ENCODE measurements at regions not wholly inside any gene's neighbourhood (a gene's known extent, or its start where the extent isn't known, plus 50 kb on each side); places are given as distances from the start of the nearest gene placed in this dataset.

DNA sequence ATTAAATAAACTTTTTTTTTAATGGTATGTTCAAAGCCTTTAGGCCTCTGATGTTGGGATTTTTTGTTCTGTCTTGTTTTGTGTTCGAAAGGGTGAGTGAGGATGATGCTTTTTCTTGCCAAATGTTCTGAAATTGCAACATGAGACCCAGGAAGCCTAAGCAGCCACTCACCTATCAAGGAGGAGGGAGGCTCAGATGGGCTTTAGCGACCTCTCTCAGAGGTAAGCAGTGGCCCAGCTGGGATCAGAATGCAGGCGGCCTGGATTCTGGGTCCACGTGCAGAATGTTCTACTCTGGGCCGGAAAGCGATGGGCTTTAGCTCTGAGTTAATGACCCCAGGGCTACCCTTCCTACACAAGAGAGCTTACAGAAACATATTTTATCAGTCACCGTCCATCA is 386.6 kb downstream of the SOX9 start:
- no peak for TF ChIP-seq FOXP2 (optimal IDR thresholded peaks at IDR 0.05; ENCODE audit: control extremely low read depth, extremely low read length, insufficient read depth)
- no peak for TF ChIP-seq POLR2AphosphoS5 (IDR thresholded peaks at IDR 0.05; ENCODE audit: borderline replicate concordance, low read depth, low read length)
- DNase-seq (ENCODE audit: low read depth, low spot score) = no peak
- H3K9me3 ChIP-seq (ENCODE audit: low read depth, low read length) = no peaks in the 10 kb centered on the region
- no peak overlapping the region for H3K27ac ChIP-seq
- no peak overlapping the region for H3K4me3 ChIP-seq
- H3K36me3 ChIP-seq (ENCODE audit: insufficient read depth, low read length) = no peaks in the 10 kb centered on the region
- no peak overlapping the region for H3K9ac ChIP-seq (ENCODE audit: insufficient read length)

DNA sequence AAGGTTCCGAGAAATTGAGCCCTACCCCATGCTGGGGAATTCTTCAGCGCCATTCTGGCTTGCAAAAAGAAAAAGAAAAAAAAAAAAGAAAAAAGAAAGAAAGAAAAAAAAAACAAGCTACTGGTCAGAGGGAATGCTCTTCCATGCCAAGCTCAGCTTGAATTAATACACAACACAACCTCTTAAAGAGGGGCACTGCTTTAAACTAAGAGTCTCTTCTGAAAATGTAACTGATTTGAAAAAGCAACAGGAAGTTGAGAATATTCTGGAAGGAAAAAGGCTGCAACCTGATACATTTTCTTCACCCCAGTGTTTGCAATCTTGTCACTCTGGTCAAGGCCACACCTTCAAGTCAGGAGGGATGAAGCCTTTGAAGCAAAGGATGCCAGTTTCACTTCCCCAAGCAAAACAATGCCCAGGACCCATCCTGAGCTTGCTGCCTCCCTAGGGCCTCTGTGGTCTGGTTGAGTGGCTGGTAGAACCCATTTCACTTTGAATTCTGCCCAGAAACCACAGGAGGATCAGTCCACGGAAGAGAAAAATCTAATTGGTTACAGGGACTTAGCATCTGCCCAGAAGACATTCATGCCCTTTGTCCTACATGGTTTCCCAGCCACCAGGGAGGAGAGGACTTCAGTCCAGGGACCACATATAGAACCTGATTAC is 389.7 kb downstream of the SOX9 start:
- DNase-seq (ENCODE audit: low read depth, low spot score) = no peak
- TF ChIP-seq FOXP2 (optimal IDR thresholded peaks at IDR 0.05; ENCODE audit: control extremely low read depth, extremely low read length, insufficient read depth) (no peak), POLR2AphosphoS5 (IDR thresholded peaks at IDR 0.05; ENCODE audit: borderline replicate concordance, low read depth, low read length) (no peak), EZH2 (IDR thresholded peaks at IDR 0.05) (no peak)
- no peaks in the 10 kb centered on the region for H3K9me3 ChIP-seq (ENCODE audit: low read depth, low read length)
- no peak overlapping the region for H3K4me3 ChIP-seq
- no peak overlapping the region for H3K9ac ChIP-seq (ENCODE audit: insufficient read length)
- no peaks in the 10 kb centered on the region for H3K36me3 ChIP-seq (ENCODE audit: insufficient read depth, low read length)
- H3K27ac ChIP-seq = no peak overlapping the region

- no peak overlapping the region for H3K9ac ChIP-seq (ENCODE audit: insufficient read length)
- no peaks in the 10 kb centered on the region for H3K9me3 ChIP-seq (ENCODE audit: low read depth, low read length)
- TF ChIP-seq FOXP2 (optimal IDR thresholded peaks at IDR 0.05; ENCODE audit: control extremely low read depth, extremely low read length, insufficient read depth) (no peak), EZH2 (IDR thresholded peaks at IDR 0.05) (no peak), POLR2AphosphoS5 (IDR thresholded peaks at IDR 0.05; ENCODE audit: borderline replicate concordance, low read depth, low read length) (no peak)
- H3K36me3 ChIP-seq (ENCODE audit: insufficient read depth, low read length) = no peaks in the 10 kb centered on the region
- H3K27ac ChIP-seq = no peak overlapping the region
- no peak overlapping the region for H3K4me3 ChIP-seq
- no peak for DNase-seq (ENCODE audit: low read depth, low spot score)
Observed at GRCh38 chr17:72511242-72511641, 390.4 kb downstream of the SOX9 start.

DNA sequence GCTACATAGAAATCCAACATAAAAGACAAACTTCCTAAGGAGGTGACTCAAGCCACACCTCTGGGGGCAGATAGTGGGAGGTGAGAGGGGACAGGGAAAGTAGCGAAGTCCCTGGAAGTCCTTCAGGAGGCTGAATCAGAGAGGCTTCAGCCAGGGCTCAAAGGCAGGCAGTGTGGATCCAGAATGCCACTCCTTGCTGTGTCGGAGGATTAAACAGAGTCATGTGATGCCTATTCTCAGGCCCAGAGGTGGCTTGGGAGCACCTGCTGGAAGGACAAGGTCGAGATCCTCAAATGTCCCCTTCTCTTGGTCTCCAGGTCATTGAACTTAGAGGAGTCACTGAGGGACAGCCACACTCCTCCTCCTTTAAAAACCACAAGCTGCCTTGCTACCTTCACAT is 391.1 kb downstream of the SOX9 start:
- Histone ChIP-seq H3K9ac (ENCODE audit: insufficient read length) (no peak overlapping the region), H3K27ac (no peak overlapping the region), H3K36me3 (ENCODE audit: insufficient read depth, low read length) (no peaks in the 10 kb centered on the region), H3K9me3 (ENCODE audit: low read depth, low read length) (no peaks in the 10 kb centered on the region), H3K4me3 (no peak overlapping the region)
- no peak for DNase-seq (ENCODE audit: low read depth, low spot score)
- no peak for TF ChIP-seq EZH2 (IDR thresholded peaks at IDR 0.05)
- no peak for TF ChIP-seq POLR2AphosphoS5 (IDR thresholded peaks at IDR 0.05; ENCODE audit: borderline replicate concordance, low read depth, low read length)
- no peak for TF ChIP-seq FOXP2 (optimal IDR thresholded peaks at IDR 0.05; ENCODE audit: control extremely low read depth, extremely low read length, insufficient read depth)

DNA sequence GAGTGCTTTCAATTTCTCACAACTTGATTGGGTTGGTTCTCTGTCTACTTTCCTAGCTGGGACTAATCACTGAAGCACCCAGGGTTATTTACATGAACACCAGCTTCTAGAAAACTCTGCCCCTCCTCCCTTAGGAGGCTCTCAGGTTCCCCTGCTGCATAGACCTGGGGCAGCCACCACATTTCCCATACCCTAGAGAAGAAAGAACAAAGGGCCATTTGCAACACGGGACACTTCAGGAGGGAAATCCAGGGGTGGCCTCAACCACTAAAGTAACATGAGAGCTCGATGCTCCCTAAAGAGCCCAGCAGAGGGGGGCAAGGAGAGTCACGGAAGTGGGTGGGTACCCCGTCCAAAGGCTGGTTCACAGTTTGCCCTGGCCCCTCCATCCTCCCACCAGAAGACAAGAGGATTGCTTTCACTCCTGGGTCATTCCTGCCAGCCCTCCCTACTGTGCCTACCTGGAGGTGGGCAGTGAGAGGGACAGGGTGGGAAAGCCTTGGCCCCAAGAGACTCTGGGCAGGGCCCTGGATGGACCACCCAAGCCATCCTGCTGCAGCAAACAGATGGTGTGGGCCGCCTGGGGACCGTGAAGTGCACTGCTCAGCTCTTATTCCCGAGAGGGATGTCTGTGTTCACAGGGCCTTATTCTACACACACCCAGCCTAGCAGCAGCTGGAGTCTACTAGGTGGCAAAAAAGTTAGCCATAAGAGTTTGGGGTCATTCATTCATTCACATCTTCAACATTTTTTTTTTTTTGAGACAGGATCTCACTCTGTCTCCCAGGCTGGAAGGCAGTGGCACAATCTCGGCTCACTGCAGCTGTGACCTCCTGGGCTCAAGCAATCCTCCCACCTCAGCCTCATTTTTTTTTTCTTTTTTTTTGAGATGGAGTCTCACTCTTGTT is 392.1 kb downstream of the SOX9 start:
- no peak for DNase-seq (ENCODE audit: low read depth, low spot score)
- Histone ChIP-seq H3K9ac (ENCODE audit: insufficient read length) (no peak overlapping the region), H3K9me3 (ENCODE audit: low read depth, low read length) (no peaks in the 10 kb centered on the region), H3K4me3 (no peak overlapping the region), H3K27ac (no peak overlapping the region), H3K36me3 (ENCODE audit: insufficient read depth, low read length) (no peaks in the 10 kb centered on the region)
- TF ChIP-seq EZH2 (IDR thresholded peaks at IDR 0.05) = no peak
- TF ChIP-seq POLR2AphosphoS5 (IDR thresholded peaks at IDR 0.05; ENCODE audit: borderline replicate concordance, low read depth, low read length) = no peak
- TF ChIP-seq FOXP2 (optimal IDR thresholded peaks at IDR 0.05; ENCODE audit: control extremely low read depth, extremely low read length, insufficient read depth) = no peak

- no peak overlapping the region for H3K27ac ChIP-seq
Observed at GRCh38 chr17:72514321-72514861, 393.6 kb downstream of the SOX9 start.

GRCh38 chr17:72514891-72515290 is 394.1 kb downstream of the SOX9 start:
- no peak for DNase-seq (ENCODE audit: low read depth, low spot score)
- Histone ChIP-seq H3K9me3 (ENCODE audit: low read depth, low read length) (no peaks in the 10 kb centered on the region), H3K4me3 (no peak overlapping the region), H3K36me3 (ENCODE audit: insufficient read depth, low read length) (no peaks in the 10 kb centered on the region), H3K9ac (ENCODE audit: insufficient read length) (no peak overlapping the region), H3K27ac (no peak overlapping the region)
- TF ChIP-seq FOXP2 (optimal IDR thresholded peaks at IDR 0.05; ENCODE audit: control extremely low read depth, extremely low read length, insufficient read depth) (no peak), POLR2AphosphoS5 (IDR thresholded peaks at IDR 0.05; ENCODE audit: borderline replicate concordance, low read depth, low read length) (no peak), EZH2 (IDR thresholded peaks at IDR 0.05) (no peak)

More at GRCh38 chr17:72514321-72514861, 393.6 kb downstream of the SOX9 start:
- Histone ChIP-seq H3K36me3 (ENCODE audit: insufficient read depth, low read length) (no peaks in the 10 kb centered on the region), H3K4me3 (no peak overlapping the region), H3K9ac (ENCODE audit: insufficient read length) (no peak overlapping the region), H3K9me3 (ENCODE audit: low read depth, low read length) (no peaks in the 10 kb centered on the region)
- no peak for DNase-seq (ENCODE audit: low read depth, low spot score)
- TF ChIP-seq FOXP2 (optimal IDR thresholded peaks at IDR 0.05; ENCODE audit: control extremely low read depth, extremely low read length, insufficient read depth) (no peak), EZH2 (IDR thresholded peaks at IDR 0.05) (no peak)

DNA sequence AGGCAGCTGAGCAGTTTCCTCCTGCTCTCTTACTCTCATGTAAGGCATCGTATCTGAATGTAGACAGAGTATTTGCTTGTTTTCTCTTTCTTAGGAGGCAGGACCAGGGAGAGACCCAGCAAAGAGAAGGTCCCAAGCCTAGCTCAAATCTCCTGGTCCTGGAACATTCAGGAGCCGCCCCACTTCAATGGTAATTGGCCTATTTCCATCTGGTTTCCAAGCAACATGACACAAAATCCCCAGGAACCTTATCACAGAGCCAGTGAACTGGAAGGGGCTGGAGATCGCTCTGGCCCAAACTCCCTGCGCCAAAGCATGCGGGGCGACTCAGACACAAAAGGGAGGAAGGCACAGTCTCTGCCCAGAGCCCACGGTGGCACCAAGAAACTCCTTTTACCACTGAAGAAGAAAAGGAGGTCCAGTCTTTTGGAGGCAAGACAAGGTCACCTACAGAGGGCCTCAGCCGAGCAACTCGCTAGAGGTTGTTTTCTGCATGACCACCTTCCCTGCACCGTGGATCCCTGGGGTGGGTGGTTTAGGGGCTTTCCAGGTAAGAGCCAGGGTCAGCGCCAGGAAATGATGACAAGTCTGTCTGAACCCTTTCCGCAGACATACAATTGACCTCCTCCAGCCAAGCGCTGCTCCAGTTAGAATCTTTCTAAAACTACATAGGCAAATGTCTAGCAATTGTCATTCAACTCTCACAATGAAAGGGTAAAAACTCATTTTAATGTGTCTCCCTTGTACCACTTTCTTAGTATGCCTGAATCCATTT is 394.7 kb downstream of the SOX9 start:
- H3K9ac ChIP-seq (ENCODE audit: insufficient read length) = no peak overlapping the region
- no peak overlapping the region for H3K4me3 ChIP-seq
- DNase-seq (ENCODE audit: low read depth, low spot score) = no peak
- TF ChIP-seq EZH2 (IDR thresholded peaks at IDR 0.05) (no peak), FOXP2 (optimal IDR thresholded peaks at IDR 0.05; ENCODE audit: control extremely low read depth, extremely low read length, insufficient read depth) (no peak), POLR2AphosphoS5 (IDR thresholded peaks at IDR 0.05; ENCODE audit: borderline replicate concordance, low read depth, low read length) (no peak)
- H3K9me3 ChIP-seq (ENCODE audit: low read depth, low read length) = no peaks in the 10 kb centered on the region
- H3K27ac ChIP-seq = no peak overlapping the region
- H3K36me3 ChIP-seq (ENCODE audit: insufficient read depth, low read length) = no peaks in the 10 kb centered on the region

All from SK-N-MC (cell line).